Upper lobe of right lung (tissue), 1 donor: ENCODE measurements at regions not wholly inside any gene's neighbourhood (a gene's known extent, or its start where the extent isn't known, plus 50 kb on each side); places are given as distances from the start of the nearest gene placed in this dataset.
"Not testable (repeated sequence)": the region's sequence is repeated elsewhere in the genome, so short reads cannot be mapped to it uniquely, and the experiment has no call there.

Experiments used
- ATAC-seq: fragments of 200-7000 bp; cut with Tn5 transposase; one replicate; pipeline ENCODE4 v1.9.1; 2020; ENCODE audit warnings: mild to moderate bottlenecking, moderate library complexity
- DNase-seq: peaks from one replicate; pipeline ENCODE4 v3.0.0-alpha.2; 2020
- H3K27ac ChIP-seq: fragments of 200-600 bp; one replicate; pipeline ENCODE4 v1.8.0; 2022
- H3K27me3 ChIP-seq: fragments of 200-600 bp; one replicate; pipeline ENCODE4 v1.8.0; 2022; ENCODE audit warnings: mild to moderate bottlenecking
- H3K36me3 ChIP-seq: fragments of 200-600 bp; one replicate; pipeline ENCODE4 v1.8.0; 2022
- H3K4me1 ChIP-seq: fragments of 200-600 bp; one replicate; pipeline ENCODE4 v1.8.0; 2022
- H3K4me3 ChIP-seq: fragments of 200-600 bp; one replicate; pipeline ENCODE4 v1.8.0; 2022; ENCODE audit warnings: mild to moderate bottlenecking
- H3K9me3 ChIP-seq: fragments of 200-600 bp; one replicate; pipeline ENCODE4 v1.8.0; 2022
- CTCF ChIP-seq: fragments of 200-600 bp; IDR thresholded peaks from one replicate; pipeline ENCODE4 v1.8.0; 2022; ENCODE audit warnings: antibody characterized with exemption
- intact Hi-C: fragments of 100-400 bp; cut with DNase I; formaldehyde crosslinking; loops from one replicate; pipeline ENCODE4 v1.11.0; 2022
- donor health status: DM: no; HTN: yes; CAD: no; lungs with severe emphysema.

DNA sequence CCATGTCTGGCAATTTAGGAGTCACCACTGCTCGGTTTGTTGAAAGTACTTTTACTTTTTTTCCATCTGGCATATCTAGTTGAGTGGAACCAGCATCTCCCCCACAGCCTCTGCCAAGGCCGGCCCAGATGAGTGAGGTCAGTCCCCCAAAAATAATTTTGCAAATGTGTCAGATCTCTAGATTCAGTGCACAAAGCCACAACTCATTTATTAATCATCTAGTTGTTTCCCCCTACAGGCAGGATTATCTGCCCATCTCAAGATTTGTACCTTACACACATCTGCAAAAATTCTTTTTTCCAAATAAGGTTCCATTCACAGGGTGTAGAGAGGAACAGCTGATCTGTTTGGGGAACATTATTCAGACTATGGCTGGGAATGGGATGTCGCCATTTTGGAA is 174.0 kb upstream of the MXRA5 start:
- H3K36me3 ChIP-seq = no peaks in the 10 kb centered on the region
- DNase-seq (no peak), ATAC-seq (no peak)
- intact Hi-C loops = no loop called here
- TF ChIP-seq CTCF = no peak
- H3K9me3 ChIP-seq = no peaks in the 10 kb centered on the region
- no peak overlapping the region for H3K27ac ChIP-seq
- no peaks in the 10 kb centered on the region for H3K27me3 ChIP-seq
- no peaks in the 10 kb centered on the region for H3K4me1 ChIP-seq
- H3K4me3 ChIP-seq = no peak overlapping the region

DNA sequence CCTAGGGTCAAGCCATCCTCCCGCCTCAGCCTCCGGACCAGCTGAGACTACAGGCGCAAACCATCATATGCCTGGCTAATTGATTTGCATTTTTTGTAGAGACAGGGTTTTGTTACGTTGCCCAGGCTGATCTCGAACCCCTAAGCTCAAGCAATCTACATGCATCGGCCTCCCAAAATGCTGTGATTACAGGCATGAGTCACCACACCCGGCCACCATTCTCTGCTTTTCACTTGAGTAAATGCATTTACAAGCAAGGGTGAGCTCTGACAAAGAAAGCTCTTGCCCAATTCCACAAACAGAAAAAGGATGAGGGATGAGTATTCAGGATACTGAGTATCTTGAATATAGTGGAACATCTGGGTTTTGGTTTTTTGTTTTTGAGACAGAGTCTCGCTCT is 172.9 kb upstream of the MXRA5 start:
- H3K27me3 ChIP-seq, DNase-seq, H3K4me3 ChIP-seq, H3K4me1 ChIP-seq, H3K27ac ChIP-seq, intact Hi-C loops, ATAC-seq, H3K9me3 ChIP-seq, H3K36me3 ChIP-seq: not testable (repeated sequence)

- Histone ChIP-seq H3K27me3 (no peaks in the 10 kb centered on the region), H3K4me3 (no peak overlapping the region), H3K36me3 (no peaks in the 10 kb centered on the region), H3K9me3 (no peaks in the 10 kb centered on the region), H3K27ac (no peak overlapping the region), H3K4me1 (no peaks in the 10 kb centered on the region)
- no peak for ATAC-seq
- no peak for TF ChIP-seq CTCF
- DNase-seq = no peak
- intact Hi-C loops = no loop called here
These were observed 172.4 kb upstream of the MXRA5 start for GRCh38 chrX:3518870-3519269.

- H3K4me3 ChIP-seq = no peak overlapping the region
- H3K9me3 ChIP-seq = no peaks in the 10 kb centered on the region
- H3K4me1 ChIP-seq = no peaks in the 10 kb centered on the region
- intact Hi-C loops = no loop called here
- no peaks in the 10 kb centered on the region for H3K36me3 ChIP-seq
- DNase-seq (no peak), ATAC-seq (no peak)
- no peak overlapping the region for H3K27ac ChIP-seq
- H3K27me3 ChIP-seq = no peaks in the 10 kb centered on the region
- TF ChIP-seq CTCF = no peak
These were observed 169.6 kb upstream of the MXRA5 start for GRCh38 chrX:3516051-3516541.

GRCh38 chrX:3514996-3515395 is 168.5 kb upstream of the MXRA5 start:
- no peaks in the 10 kb centered on the region for H3K27me3 ChIP-seq
- ATAC-seq (no peak), DNase-seq (no peak)
- H3K9me3 ChIP-seq = no peaks in the 10 kb centered on the region
- TF ChIP-seq CTCF = no peak
- no peaks in the 10 kb centered on the region for H3K36me3 ChIP-seq
- no peak overlapping the region for H3K4me3 ChIP-seq
- H3K27ac ChIP-seq = no peak overlapping the region
- intact Hi-C loops = no loop called here
- H3K4me1 ChIP-seq = no peaks in the 10 kb centered on the region

DNA sequence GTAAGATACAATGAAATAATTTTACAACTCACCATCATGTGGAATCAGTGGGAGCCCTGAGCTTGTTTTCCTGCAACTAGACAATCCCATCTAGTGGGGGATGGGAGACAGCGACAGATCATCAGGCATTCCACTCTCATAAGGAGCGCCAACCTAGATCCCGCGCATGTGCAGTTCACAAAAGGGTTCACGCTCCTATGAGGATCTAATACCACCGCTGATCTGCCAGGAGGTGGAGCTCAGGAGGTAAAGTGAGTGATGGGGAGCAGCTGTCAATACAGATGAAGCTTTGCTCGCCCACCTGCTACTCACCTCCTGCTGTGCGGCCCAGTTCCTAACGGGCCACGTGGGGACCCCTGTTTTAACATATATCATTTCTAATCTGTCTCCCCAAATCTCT is 165.7 kb upstream of the MXRA5 start:
- H3K27ac ChIP-seq, H3K9me3 ChIP-seq, ATAC-seq, intact Hi-C loops, H3K4me3 ChIP-seq, H3K36me3 ChIP-seq, DNase-seq, H3K27me3 ChIP-seq, H3K4me1 ChIP-seq: not testable (repeated sequence)

- no peaks in the 10 kb centered on the region for H3K36me3 ChIP-seq
- DNase-seq (no peak), ATAC-seq (no peak)
- intact Hi-C loops = no loop called here
- H3K27ac ChIP-seq = no peak overlapping the region
- no peaks in the 10 kb centered on the region for H3K9me3 ChIP-seq
- H3K4me3 ChIP-seq = no peak overlapping the region
- H3K27me3 ChIP-seq = no peaks in the 10 kb centered on the region
- TF ChIP-seq CTCF = no peak
- no peaks in the 10 kb centered on the region for H3K4me1 ChIP-seq
These were observed 163.5 kb upstream of the MXRA5 start for GRCh38 chrX:3509934-3510333.
